ENCODE measurements at regions not wholly inside any gene's neighbourhood (a gene's known extent, or its start where the extent isn't known, plus 50 kb on each side); places are given as distances from the start of the nearest gene placed in this dataset.
"Not testable (repeated sequence)": the region's sequence is repeated elsewhere in the genome, so short reads cannot be mapped to it uniquely, and the experiment has no call there.

DNA sequence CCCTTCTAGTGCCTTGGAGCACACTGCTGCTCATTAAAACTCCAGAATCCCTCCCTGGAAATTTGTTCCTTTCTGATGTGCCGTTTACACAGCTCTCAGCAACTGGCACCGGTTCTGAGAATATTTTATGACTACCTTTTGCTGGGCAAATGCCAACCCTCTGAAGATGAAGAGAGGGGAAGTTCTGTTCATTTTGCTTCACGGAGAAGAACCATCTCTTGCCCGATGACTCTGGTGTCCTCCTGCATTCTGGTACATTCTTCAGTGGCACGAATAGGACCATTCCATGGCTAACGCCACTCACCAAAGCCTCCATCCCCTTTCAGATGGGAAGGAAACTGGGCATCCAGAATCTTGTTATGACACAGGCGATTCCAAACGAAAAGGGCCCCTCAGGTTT, 96.2 kb upstream of the SIM2 start:
- no peak for ATAC-seq

DNA sequence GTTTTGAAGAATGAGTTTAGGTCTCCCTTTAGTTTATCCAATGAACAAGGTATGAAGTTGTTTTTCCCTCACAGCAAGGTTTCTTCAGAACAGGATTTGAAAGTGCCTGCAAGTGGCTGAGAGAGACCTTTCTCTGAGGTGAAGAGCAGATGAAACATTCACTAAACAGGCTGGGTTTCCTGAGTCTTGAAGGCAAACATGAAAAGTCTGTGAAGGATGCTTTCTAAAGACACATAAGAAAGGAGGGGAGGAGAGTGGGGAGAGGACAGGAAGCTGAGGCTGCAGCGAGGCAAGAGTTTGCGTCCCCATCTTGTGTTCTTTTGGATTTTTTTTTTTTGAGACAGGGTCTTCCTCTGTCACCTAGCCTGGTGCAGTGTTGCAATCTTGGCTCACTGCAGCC, 95.7 kb upstream of the SIM2 start:
- no peak for ATAC-seq

DNA sequence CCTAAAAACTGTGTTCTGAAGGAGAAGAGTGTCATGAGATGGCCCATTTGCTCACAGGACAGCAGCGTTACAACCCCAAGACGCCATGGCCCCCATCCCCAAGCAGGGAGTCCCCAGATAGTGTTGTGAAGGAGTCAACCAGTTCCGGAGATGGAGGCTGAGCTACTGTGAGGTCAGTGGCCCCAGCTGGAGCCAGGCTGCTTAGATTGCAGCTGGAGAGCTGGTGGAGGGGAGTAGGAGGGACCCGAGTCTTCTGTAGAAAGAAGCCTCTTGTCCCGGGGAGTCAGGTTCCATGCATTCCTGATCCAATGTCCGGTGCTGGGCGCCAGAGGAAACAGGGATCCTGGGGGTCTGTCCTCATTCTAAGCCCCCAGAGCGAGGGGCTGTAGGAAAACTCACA, 93.5 kb upstream of the SIM2 start:
- ATAC-seq = no peak

DNA sequence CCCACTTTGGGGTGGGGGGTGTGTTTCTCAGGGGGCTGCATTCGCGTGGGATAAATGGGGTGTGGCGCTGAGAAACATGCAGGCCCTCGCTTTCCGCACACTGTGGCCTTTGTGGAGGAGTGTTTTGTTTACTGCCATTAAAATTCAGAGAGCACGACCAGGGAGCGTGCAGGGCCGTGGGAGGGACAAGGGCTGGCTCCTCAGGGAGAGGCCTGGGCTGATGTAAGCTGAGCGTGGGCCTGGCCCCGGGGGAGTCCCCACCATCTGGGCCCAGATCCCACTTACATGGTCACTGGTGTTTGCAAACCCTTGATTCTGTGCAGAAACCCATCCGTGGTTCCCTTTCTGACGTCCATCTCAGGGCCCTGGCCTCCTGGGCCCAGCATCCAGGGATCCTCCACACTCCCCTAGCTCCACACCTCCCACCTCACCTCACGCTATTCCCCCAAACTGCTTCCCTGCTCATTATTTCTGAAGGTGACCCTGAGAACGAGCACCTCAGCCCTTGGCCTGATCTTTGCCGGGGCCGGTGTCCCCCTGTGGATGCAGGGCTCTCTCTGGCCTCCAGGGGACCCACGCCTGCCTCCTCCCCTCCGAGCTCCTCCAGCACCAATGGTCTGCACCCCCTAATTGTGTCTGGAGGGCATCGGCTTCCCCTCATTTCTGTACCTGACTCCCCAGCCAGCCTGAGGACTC, 92.5 kb upstream of the SIM2 start:
- ATAC-seq = no peak

DNA sequence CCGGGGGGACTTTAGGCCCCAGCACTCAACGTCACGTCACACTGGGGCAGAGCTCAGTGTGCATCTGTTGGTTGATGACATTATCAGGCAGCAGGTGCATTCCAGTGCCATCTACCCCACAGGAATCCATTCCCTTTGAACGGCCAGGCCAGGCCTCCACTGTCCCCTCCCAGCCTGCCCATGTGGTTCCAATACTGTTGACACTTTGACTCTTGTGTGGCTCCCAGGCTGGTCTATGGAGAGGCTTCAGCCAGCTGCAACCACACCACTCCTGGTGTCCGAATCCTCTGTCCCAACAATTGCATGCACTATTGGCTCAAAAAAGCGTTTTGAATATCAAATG, 92.0 kb upstream of the SIM2 start:
- no peak for ATAC-seq

DNA sequence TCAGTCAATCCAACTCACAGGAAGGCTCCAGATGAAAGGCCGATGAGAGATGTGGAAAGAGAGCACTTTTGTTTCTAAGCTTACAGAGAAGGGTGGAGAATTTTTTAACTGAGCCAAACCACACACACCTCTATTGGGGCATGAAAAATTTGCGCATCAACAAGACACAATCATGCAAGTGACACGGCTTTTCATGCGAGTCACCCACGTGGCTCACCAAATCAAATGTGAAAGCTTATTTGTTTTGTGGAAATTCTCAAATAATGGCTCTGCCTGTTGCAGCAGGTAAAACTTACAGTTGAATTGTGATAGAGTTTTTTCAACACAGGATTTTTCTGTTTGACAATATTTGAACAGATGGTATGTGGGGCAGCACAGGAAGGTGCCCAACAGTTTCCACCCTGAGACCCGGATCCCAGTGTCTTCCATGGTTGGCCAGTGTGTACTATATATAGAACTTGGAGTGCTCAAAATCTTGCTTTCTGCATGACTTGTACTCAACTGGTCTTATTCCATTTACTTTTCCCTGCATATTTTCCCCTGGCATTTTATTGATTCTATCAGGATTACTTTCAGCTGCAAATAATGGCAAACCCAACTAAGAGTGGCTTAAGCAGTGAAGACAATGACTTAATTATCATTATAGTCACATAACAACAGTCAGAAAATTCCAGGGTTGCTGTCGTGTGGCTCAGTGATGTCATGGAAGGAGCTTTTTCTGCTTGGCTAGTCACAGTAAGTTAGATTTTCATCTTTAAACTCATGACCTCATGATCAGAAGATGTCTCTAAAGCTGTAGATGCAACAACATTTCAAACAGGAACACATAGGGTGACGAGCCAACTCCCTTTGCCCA, 90.6 kb upstream of the SIM2 start:
- no peak for ATAC-seq

DNA sequence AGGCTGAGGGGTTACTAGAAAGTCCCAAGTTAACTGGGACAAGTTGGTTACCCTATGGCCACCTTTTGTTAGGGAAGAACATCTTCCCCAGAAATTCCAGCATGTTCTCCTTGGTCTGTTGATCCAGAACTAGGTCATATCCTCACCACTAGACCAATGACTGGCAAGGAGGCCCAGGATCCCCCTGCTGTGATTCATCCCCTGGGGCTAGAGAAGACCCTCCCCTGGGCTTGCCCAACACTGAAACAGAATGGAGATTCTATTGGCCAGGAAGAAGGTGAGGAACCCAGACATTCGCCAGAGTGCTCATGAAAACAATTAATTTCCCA, 90.1 kb upstream of the SIM2 start:
- ATAC-seq = no peak

DNA sequence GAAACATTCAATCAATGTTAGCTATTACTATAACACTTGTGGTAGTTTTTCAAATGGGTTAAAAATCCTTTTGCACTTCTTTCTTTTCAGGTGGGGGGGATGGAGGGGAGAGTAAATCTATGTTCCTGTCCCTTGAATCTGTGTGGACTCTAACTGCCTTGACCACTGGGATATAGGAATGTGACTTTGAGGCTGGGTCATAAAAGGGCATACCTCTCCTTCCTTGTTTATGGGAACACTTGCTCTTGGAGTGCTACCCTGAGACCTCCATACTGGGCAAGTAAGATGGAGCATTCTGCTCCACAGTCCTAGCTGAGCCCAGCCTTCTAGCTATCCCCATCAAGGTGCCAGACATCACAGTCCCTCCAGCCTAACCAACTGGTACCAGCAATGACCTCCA, 89.3 kb upstream of the SIM2 start:
- ATAC-seq = no peak

DNA sequence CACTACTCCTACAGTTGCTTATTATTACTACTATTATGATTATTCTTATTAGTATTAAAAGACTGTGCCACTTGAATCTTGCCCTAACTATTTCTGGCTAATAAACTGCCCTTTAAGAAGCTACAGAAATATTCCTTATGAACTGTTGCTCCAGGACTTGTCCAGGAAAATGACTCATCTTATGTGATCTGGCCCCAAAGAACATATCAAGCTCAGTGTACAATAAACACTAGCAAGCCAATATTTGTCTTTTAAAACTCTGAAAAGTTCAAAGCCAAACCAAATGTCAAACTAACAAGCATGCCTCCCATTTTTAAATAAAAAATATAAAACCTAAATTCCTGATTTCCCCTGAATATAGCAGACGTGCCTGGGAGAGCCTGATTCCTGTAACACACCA, 88.7 kb upstream of the SIM2 start:
- no peak for ATAC-seq

DNA sequence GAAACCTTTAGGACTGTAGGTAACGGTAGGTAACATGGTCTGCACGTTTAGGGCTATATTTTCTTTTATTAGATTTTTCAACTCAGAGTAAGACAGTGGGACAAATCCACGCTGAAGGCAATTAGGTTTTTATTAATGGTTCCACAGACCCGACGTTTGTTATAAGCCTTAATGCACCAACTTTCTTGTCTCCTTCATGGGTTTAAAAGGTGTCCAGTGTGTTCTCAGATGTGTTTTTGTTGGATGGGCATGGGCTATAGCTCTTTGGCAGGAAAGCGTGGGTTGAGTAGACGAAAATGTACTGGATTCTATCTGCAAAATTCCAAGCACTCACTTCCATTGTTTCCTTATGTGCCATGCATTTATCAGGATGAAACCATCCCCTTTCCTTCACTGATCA, 88.0 kb upstream of the SIM2 start:
- no peak for ATAC-seq

DNA sequence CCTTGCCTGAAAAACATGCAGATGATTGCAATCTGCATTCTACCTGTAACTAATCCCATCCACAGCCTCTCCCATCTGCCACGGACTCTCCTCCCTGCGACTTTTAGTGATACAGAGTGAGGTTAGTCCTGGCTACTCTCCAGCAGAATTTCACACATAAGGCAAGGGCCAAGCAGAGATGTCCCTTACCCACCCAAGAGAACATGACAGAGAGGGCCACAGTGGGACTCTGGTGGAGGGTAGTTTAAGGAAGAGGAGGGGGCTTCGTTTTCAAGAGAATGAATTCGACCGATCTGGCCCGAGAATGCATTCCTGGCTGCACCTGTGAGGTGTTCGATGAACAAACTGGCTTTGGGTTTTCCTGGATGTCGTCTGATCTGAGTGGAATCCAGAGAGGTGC, 87.5 kb upstream of the SIM2 start:
- no peak for ATAC-seq

DNA sequence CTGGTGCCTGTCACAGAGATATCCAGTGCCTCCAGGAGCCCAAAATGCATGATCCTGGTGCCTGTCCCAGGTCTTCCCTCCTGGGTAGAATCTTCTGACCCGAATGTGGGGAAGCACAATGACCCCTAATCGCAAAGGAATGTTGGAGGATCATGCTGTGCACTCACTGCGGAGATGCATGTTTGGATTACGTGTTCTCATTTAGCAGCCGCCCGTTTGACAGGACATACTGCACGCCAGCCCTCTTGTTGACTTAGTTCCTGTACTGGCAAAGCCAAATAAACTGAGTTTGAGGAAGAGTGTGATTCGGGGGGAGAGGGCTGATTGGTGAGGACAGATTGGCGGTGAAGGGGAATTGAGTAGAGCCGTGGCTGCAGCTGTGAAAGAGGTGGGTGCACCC, 85.9 kb upstream of the SIM2 start:
- ATAC-seq = no peak

DNA sequence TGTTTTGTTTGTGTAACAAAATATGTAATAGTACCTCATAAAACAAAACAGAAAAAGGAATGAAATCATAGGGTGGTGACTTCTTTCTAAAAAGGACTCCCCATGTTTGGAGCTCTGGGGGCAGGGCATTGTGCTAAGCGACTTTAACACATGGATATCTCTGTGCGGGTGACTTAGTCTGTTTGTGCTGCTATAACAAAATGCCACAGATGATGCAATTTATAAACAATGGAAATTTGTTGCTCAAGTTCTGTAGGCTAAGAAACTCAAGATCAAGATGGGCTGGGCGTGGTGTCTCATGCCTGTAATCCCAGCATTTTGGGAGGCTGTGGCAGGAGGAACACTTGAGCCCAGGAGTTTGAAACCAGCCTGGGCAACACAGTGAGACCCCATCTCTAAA, 85.4 kb upstream of the SIM2 start:
- no peak for ATAC-seq

DNA sequence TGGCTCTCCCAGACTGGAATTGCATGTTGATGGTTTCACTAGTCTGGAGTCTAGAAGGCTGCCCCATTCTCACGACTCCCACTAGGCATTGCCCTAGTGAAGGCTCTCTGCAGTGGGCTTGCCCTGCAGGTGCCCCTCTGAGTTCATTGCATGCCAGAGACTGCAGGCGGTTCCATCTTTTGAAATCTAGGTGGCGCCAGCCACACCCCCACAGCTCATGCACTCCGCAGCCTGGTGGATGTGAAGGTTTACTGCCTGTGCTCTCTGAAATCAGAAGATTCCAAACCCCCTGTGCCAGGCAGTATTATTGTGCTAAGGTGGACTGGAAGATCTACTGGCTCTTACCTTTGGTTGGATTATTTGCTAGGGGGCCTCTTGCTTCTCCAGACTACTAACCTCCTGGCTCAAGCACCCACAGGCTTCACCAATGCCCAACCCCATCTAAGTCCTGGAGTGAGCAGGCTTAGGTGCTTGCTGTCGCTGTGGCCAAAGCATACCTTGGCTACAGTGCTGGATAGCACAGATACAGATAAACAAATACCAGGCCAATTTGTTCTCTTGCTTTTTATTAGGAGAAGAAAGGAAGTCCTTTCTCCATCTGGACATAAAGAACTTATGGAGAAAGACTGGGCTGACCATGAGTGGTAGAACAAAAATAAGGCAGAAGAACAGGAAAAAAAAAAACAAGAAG, 83.5 kb upstream of the SIM2 start:
- ATAC-seq = no peak

DNA sequence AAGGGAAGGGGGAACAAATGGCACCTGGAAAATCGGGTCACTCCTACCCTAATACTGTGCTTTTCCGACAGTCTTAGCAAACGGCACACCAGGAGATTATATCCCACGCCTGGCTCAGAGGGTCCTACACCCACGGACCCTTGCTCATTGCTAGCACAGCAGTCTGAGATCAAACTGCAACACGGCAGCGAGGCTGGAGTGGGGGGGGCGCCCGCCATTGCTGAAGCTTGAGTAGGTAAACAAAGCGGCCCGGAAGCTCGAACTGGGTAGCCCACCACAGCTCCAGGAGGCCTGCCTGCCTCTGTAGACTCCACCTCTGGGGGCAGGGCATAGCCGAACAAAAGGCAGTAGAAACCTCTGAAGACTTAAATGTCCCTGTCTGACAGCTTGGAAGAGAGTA, 82.1 kb upstream of the SIM2 start:
- not testable (repeated sequence) for ATAC-seq

DNA sequence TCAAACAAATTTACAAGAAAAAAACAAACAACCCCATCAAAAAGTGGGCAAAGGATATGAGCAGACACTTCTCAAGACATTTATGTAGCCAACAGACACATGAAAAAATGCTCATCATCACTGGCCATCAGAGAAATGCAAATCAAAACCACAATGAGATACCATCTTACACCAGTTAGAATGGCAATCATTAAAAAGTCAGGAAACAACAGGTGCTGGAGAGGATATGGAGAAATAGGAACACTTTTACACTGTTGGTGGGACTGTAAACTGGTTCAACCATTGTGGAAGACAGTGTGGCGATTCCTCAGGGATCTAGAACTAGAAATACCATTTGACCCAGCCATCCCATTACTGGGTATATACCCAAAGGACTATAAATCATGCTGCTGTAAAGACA, 77.1 kb upstream of the SIM2 start:
- ATAC-seq = not testable (repeated sequence)

DNA sequence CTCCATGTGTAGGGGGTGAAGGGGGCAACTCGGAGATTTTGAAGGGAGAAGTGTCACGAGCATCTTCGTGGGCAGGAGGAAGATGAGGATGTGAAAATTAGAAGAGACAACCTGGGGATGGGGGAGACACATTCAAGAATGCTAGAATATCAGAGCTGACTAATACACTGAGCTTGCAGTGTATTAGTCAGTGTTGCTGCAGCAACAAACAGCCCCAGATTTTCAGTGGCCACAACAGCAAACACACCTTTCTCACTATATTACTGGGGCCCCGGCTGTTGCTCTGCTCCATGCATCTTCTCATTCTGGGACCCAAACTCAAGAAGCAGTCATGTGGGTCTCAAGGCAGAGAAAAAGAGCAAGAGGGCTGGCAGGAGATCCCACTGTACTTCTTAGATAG, 74.8 kb upstream of the SIM2 start:
- no peak for ATAC-seq

DNA sequence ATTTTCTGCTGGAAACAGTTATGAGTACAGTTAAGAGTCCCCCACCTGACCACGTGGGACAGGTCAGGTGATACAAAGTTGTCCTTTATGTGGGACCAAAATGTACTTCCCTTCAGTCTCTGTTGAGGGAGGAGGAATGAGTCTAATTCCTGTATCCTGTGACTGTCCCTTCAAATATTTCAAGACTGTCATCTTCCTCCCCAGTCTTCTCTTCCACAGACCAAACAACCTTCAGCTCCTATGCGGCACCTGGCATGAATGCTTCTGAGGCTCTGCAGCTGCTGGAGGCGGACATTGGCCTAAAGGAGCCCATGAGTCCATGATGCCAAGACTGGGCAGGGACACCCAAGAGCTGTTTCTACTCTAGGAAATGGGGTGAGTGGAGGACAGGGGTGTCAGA, 72.1 kb upstream of the SIM2 start:
- no peak for ATAC-seq

DNA sequence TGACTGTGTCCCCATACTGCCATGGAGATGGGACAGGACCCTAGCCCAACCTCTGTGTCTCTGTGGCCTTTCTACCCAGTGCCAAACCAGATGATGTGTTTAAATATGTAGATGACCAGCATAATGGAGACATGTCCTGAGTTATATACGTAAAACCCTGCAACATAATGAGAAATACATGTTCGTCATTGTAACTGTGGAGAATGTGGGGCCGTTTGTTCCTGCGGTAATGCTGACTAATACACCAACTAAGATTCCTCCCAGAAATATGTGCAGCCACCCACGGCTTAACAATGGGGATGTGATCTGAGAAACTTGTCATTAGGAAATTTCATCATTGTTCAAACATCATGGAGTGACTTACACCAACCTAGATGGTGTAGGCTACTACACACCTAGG, 71.7 kb upstream of the SIM2 start:
- peak; percentile 34 for ATAC-seq

DNA sequence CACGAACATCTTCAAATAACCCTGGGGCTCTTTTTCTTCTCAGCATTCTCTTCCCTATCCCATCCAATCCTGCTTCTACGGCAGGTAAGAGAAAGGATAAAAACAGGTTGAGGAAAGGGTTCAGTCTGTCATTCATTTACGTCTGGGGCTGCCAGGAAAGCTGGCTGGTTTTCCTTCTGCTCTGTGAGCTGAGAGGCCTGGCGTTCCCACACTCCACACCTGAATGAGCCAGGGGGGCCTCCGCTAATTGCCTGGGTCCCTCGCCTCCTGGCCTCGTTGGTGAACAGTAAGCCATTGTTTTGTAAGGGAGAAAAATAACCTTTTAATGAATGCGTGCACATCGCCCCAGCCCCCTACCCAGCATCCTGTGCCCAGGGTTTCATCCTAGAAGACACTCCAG, 70.8 kb upstream of the SIM2 start:
- no peak for ATAC-seq

DNA sequence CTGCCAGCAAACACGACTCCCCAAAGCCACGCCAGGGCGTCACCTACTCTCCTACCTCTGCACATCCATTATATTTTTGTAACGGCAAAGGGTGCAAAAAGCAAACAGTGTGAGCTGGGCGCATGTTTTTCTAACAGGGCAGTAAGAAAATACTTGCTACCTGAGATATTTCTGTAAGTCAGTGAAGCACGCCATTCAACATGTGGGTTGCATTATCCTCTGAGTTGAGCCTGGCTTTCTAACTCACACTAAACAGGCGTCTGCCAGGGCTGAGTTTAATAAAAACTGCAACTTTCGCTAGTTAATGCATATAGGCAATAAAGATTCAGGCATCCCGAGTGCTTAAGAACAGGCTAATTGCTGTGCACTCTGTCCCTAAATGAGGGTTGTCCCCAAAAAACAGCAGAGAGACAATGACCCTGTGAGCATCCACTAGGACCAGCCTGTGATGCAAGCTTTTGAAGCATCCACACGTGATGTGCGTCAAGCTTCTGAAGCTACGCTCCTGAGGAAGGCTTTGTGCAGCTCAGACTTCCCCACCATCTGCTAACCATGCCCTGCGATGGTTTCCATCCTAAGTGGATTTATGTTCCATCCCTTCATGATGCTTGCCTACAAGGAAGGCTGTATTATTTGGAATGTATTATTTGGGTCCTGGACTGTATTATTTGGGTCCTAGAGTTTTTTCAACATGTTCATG, 70.0 kb upstream of the SIM2 start:
- no peak for ATAC-seq

DNA sequence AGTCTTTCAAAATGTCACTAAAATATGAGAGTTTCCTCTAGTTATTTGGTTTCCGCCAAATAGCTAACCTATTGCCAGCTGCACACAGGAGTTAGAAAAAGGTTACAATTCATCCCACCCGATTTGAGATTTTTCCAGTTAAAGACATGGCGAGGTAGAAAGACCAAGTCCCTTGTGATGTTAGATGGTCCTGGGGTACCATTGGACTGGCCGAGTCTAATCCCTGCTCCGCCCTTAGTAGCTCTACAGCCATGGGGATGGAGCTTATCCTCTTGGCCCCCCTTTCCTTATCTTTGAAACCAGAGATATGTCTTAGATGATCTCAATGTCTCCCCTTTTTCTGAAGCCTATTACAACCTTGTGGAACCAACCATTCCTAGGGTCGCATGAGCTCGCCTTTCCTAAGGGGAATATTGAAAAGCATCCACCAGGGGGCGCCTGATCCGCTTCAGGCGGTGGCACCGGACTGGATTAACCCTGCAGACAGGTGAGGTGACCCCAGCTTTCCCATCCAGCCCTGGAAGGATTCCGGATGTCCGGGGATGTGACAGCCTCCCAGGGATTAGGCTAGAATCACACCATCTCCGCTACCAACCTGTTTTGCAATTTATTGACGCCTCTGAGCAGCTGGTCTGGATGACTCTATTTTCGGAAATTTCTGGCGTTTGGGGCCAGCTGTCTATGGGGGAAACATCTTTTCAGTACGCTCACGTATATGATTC, 68.3 kb upstream of the SIM2 start:
- peak; percentile 46 for ATAC-seq

DNA sequence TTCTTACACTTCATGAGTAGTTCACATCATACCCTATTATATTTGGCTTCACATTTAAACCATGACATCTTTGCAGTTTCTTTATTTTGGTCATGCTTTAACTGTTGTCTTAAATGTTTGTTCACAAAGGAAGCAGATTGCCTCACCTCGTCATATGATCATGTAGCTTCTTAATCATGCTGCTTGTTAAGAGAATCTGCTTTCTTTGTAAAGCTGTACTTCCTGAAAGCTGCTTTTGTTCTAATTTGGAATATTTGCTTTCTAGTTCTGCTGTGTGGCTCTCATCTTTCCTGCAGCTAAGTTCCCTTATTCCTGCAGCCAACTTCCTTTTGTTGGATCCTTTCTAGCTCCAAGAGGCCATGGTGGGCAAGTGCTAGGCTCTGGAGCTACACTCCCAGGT, 62.9 kb upstream of the SIM2 start:
- ATAC-seq = peak; percentile 58

Measured in esophagus mucosa (tissue), 1 donor.